HepG2 (cell line): ENCODE measurements at regions not wholly inside any gene's neighbourhood (a gene's known extent, or its start where the extent isn't known, plus 50 kb on each side); places are given as distances from the start of the nearest gene placed in this dataset.

Experiments
- ATAC-seq: fragments of 200-7000 bp; cut with Tn5 transposase; 3 replicates; pipeline ENCODE4 v1.9.1; 2020; ENCODE audit warnings: mild to moderate bottlenecking, moderate library complexity
- BruUV-seq: library from RNA; stranded (reverse); fragments of 400-500 nt; replicated peaks from 2 replicates; lab custom pipeline; 2021; lab: Mats Ljungman, UMichigan
- CTCF ChIA-PET: fragments of 300-600 bp; formaldehyde crosslinking; extraction: SDS; loops from one replicate; lab custom pipeline; 2021; ENCODE audit warnings: low total read pairs, inconsistent platforms, low intra/inter-chr PET ratio; lab: Yijun Ruan, JAX
- POLR2A ChIA-PET: fragments of 350-600 bp; sonication (Branson Sonifier 250); formaldehyde crosslinking; loops from one replicate; lab custom pipeline; 2020; ENCODE audit warnings: antibody characterized with exemption, inconsistent platforms; lab: Yijun Ruan, JAX
- DNase-seq: peaks from one replicate; pipeline ENCODE4 v3.0.0-alpha.2; 2015; ENCODE audit warnings: low spot score
- FAIRE-seq: peaks from 3 replicates; lab custom pipeline; 2011; peaks lifted over from hg19 to GRCh38; lab: Jason Lieb, UNC
- H2AFZ ChIP-seq: one replicate; pipeline ENCODE4 v1.6.1; 2011; ENCODE audit warnings: low read length, inconsistent platforms
- H3K27ac ChIP-seq: fragments of 300-600 bp; 3 replicates; pipeline ENCODE4 v1.8.0; 2011; ENCODE audit warnings: mixed run types, mild to moderate bottlenecking, mixed read lengths, low read length, inconsistent platforms; ENCODE audit not compliant: insufficient read depth; ENCODE audit errors: extremely low read length
- H3K27me3 ChIP-seq, 2 experiments: fragments of 200-600 bp in 1 of 2; 2 replicates in 1 of 2; 3 replicates in 1 of 2; pipeline versions ENCODE4 v1.6.0 to v1.8.0; 2011; ENCODE audit warnings: low read length in 2 of 2, mild to moderate bottlenecking in 2 of 2, moderate library complexity in 2 of 2, inconsistent platforms in 1 of 2; ENCODE audit not compliant: insufficient read depth in 2 of 2, control insufficient read depth in 1 of 2
- H3K36me3 ChIP-seq, 2 experiments: fragments of 200-600 bp in 1 of 2; replicated peaks in 1 of 2; 2 replicates in 1 of 2; 3 replicates in 1 of 2; pipeline versions ENCODE4 v1.5.1 to v1.8.0; 2011; ENCODE audit warnings: low read length in 2 of 2, inconsistent platforms in 1 of 2; ENCODE audit not compliant: insufficient read depth in 2 of 2, control insufficient read depth in 1 of 2
- H3K4me1 ChIP-seq: 2 replicates; pipeline ENCODE4 v1.5.1; 2012; ENCODE audit warnings: low read length, inconsistent platforms; ENCODE audit not compliant: insufficient read depth
- H3K4me2 ChIP-seq: 2 replicates; pipeline ENCODE4 v1.6.0; 2011; ENCODE audit warnings: low read depth, low read length, inconsistent platforms
- H3K4me3 ChIP-seq, 3 experiments: fragments of 200-600 bp in 1 of 3; sonication (generic), shearing (Covaris generic) in 1 of 3; replicated peaks in 1 of 3; 2 replicates each; pipeline ENCODE4 v1.5.1; 2011 to 2016; ENCODE audit warnings: low read length in 3 of 3, inconsistent platforms in 2 of 3, low read depth in 2 of 3, mild to moderate bottlenecking in 2 of 3, control low read depth in 1 of 3, mixed read lengths in 1 of 3; ENCODE audit not compliant: insufficient read depth in 1 of 3
- H3K79me2 ChIP-seq: one replicate; pipeline ENCODE4 v1.6.1; 2011; ENCODE audit warnings: low read length, inconsistent platforms; ENCODE audit not compliant: insufficient read depth
- H3K9ac ChIP-seq: 2 replicates; pipeline ENCODE4 v1.6.0; 2011; ENCODE audit warnings: mild to moderate bottlenecking, low read depth, low read length, inconsistent platforms; ENCODE audit not compliant: insufficient read depth
- H3K9me3 ChIP-seq: 2 replicates; pipeline ENCODE4 v1.5.1; 2012; ENCODE audit warnings: mild to moderate bottlenecking, low read length
- H4K20me1 ChIP-seq: 2 replicates; pipeline ENCODE4 v1.6.0; 2011; ENCODE audit warnings: inconsistent platforms, mild to moderate bottlenecking, low read length, moderate library complexity; ENCODE audit not compliant: insufficient read depth
- BATF2 ChIP-seq: sonication (generic); formaldehyde crosslinking; IDR thresholded peaks from 2 replicates; pipeline ENCODE4 v1.8.0; 2022; ENCODE audit warnings: mild to moderate bottlenecking, missing genetic modification reagents, moderate library complexity
- GABPB1 ChIP-seq: IDR thresholded peaks from 2 replicates; pipeline ENCODE4 v1.6.1; 2016; ENCODE audit warnings: mild to moderate bottlenecking, missing genetic modification reagents, moderate library complexity, missing compliant biosample characterization
- NR2F1 ChIP-seq, 2 experiments: fragments of 450-650 bp in 1 of 2; formaldehyde crosslinking in 1 of 2; IDR thresholded peaks; 2 replicates each; pipeline versions ENCODE4 v1.5.0 to v1.6.1; 2016 to 2020; ENCODE audit warnings: mild to moderate bottlenecking in 1 of 2, missing compliant biosample characterization in 1 of 2, missing genetic modification reagents in 1 of 2, moderate library complexity in 1 of 2
- POLR2A ChIP-seq, 2 experiments: IDR thresholded peaks; 2 replicates each; pipeline ENCODE4 v1.6.1; 2011; ENCODE audit warnings: low read depth in 2 of 2, low read length in 2 of 2, mild to moderate bottlenecking in 1 of 2, moderate library complexity in 1 of 2; ENCODE audit not compliant: insufficient read depth in 1 of 2
- PRMT3 ChIP-seq: sonication (generic); formaldehyde crosslinking; IDR thresholded peaks from 2 replicates; pipeline ENCODE4 v1.8.1; 2022; ENCODE audit warnings: low read depth, mild to moderate bottlenecking, moderate library complexity, missing genetic modification reagents, borderline replicate concordance
- RCOR2 ChIP-seq: IDR thresholded peaks from 2 replicates; pipeline ENCODE4 v1.6.1; 2016; ENCODE audit warnings: missing biosample characterization, missing genetic modification reagents
- SPEN ChIP-seq: sonication (generic); formaldehyde crosslinking; IDR thresholded peaks from 2 replicates; pipeline ENCODE4 v1.5.1; 2020; ENCODE audit warnings: low read depth, mild to moderate bottlenecking, missing genetic modification reagents
- STAG1 ChIP-seq: sonication (generic); formaldehyde crosslinking; IDR thresholded peaks from 2 replicates; pipeline ENCODE4 v1.4.0; 2020; ENCODE audit warnings: missing genetic modification reagents
- TEF ChIP-seq: sonication (generic); formaldehyde crosslinking; IDR thresholded peaks from 2 replicates; pipeline ENCODE4 v1.5.0; 2020; ENCODE audit warnings: missing genetic modification reagents
- ZSCAN21 ChIP-seq: sonication (generic); formaldehyde crosslinking; IDR thresholded peaks from 2 replicates; pipeline ENCODE4 v1.8.0; 2022; ENCODE audit warnings: mild to moderate bottlenecking, missing genetic modification reagents, moderate library complexity, borderline replicate concordance
- WGBS: methylation state at CpG from one replicate; pipeline ENCODE4 v1.1.6; 2017; ENCODE audit warnings: low lambda C conversion rate; 5-methylcytosine and 5-hydroxymethylcytosine counted together
- in situ Hi-C: cut with HindIII; loops from 2 replicates; pipeline ENCODE4 v1.10.0; 2017; ENCODE audit warnings: low pct_unique_long_range_greater_than_20kb; ENCODE audit not compliant: extremely low pct_ligation_motif_present
- intact Hi-C: fragments of 100-400 bp; cut with micrococcal nuclease; formaldehyde crosslinking; loops from one replicate; pipeline ENCODE4 v1.10.0; 2022; ENCODE audit not compliant: unreplicated experiment
- TF ChIP-seq, protein P1 (sequence below): sonication (generic); formaldehyde crosslinking; IDR thresholded peaks from 2 replicates; pipeline ENCODE4 v1.5.0; 2020; ENCODE audit warnings: mild to moderate bottlenecking, missing genetic modification reagents, borderline replicate concordance
- TF ChIP-seq, protein P2 (sequence below): sonication (generic); formaldehyde crosslinking; IDR thresholded peaks from 2 replicates; pipeline ENCODE4 v1.5.0; 2020; ENCODE audit warnings: mild to moderate bottlenecking, missing genetic modification reagents, moderate library complexity

GRCh38 chrX:16444353-16444752 lies 205.6 kb upstream of the S100G start (continued):
- TF ChIP-seq ZSCAN21 (CRISPR knock-in tag) (no peak), RCOR2 (no peak), POLR2A (IDR thresholded peaks at IDR 0.05; ENCODE audit: insufficient read depth in 1 of 2, low read depth in 2 of 2, low read length in 2 of 2) (no peak), BATF2 (CRISPR knock-in tag) (no peak)

- Histone ChIP-seq H4K20me1 (no peaks in the 10 kb centered on the region), H3K27me3 (no peaks in the 10 kb centered on the region), H3K27ac (no peak overlapping the region), H2AFZ (no peak overlapping the region), H3K4me3 (no peak overlapping the region), H3K4me1 (no peaks in the 10 kb centered on the region), H3K9me3 (no peaks in the 10 kb centered on the region), H3K4me2 (no peak overlapping the region), H3K36me3 (no peaks in the 10 kb centered on the region), H3K9ac (no peak overlapping the region), H3K79me2 (no peaks in the 10 kb centered on the region)
- whole genome bisulfite sequencing, result 26% methylated on average over 3 of the region's 6 CpGs
- intact Hi-C loops (no loop called here), in situ Hi-C loops (no loop called here)
- ATAC-seq (peak; percentile 77), FAIRE-seq (peak; percentile 4), DNase-seq (peak; percentile 1)
- BruUV-seq, result no TSS peak
- ChIA-PET CTCF (no interaction called here), POLR2A (no interaction called here)
- TF ChIP-seq PRMT3 (CRISPR knock-in tag) (no peak), TEF (CRISPR knock-in tag) (no peak), SPEN (CRISPR knock-in tag) (no peak), NR2F1 (CRISPR knock-in tag; IDR thresholded peaks at IDR 0.05) (no peak), STAG1 (CRISPR knock-in tag) (peak; percentile 39), GABPB1 (CRISPR knock-in tag) (no peak)
- TF ChIP-seq, protein P1, sequence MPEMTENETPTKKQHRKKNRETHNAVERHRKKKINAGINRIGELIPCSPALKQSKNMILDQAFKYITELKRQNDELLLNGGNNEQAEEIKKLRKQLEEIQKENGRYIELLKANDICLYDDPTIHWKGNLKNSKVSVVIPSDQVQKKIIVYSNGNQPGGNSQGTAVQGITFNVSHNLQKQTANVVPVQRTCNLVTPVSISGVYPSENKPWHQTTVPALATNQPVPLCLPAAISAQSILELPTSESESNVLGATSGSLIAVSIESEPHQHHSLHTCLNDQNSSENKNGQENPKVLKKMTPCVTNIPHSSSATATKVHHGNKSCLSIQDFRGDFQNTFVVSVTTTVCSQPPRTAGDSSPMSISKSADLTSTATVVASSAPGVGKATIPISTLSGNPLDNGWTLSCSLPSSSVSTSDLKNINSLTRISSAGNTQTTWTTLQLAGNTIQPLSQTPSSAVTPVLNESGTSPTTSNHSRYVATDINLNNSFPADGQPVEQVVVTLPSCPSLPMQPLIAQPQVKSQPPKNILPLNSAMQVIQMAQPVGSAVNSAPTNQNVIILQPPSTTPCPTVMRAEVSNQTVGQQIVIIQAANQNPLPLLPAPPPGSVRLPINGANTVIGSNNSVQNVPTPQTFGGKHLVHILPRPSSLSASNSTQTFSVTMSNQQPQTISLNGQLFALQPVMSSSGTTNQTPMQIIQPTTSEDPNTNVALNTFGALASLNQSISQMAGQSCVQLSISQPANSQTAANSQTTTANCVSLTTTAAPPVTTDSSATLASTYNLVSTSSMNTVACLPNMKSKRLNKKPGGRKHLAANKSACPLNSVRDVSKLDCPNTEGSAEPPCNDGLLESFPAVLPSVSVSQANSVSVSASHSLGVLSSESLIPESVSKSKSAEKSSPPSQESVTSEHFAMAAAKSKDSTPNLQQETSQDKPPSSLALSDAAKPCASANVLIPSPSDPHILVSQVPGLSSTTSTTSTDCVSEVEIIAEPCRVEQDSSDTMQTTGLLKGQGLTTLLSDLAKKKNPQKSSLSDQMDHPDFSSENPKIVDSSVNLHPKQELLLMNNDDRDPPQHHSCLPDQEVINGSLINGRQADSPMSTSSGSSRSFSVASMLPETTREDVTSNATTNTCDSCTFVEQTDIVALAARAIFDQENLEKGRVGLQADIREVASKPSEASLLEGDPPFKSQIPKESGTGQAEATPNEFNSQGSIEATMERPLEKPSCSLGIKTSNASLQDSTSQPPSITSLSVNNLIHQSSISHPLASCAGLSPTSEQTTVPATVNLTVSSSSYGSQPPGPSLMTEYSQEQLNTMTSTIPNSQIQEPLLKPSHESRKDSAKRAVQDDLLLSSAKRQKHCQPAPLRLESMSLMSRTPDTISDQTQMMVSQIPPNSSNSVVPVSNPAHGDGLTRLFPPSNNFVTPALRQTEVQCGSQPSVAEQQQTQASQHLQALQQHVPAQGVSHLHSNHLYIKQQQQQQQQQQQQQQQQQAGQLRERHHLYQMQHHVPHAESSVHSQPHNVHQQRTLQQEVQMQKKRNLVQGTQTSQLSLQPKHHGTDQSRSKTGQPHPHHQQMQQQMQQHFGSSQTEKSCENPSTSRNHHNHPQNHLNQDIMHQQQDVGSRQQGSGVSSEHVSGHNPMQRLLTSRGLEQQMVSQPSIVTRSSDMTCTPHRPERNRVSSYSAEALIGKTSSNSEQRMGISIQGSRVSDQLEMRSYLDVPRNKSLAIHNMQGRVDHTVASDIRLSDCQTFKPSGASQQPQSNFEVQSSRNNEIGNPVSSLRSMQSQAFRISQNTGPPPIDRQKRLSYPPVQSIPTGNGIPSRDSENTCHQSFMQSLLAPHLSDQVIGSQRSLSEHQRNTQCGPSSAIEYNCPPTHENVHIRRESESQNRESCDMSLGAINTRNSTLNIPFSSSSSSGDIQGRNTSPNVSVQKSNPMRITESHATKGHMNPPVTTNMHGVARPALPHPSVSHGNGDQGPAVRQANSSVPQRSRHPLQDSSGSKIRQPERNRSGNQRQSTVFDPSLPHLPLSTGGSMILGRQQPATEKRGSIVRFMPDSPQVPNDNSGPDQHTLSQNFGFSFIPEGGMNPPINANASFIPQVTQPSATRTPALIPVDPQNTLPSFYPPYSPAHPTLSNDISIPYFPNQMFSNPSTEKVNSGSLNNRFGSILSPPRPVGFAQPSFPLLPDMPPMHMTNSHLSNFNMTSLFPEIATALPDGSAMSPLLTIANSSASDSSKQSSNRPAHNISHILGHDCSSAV (CRISPR knock-in tag), result no peak
- TF ChIP-seq, protein P2, sequence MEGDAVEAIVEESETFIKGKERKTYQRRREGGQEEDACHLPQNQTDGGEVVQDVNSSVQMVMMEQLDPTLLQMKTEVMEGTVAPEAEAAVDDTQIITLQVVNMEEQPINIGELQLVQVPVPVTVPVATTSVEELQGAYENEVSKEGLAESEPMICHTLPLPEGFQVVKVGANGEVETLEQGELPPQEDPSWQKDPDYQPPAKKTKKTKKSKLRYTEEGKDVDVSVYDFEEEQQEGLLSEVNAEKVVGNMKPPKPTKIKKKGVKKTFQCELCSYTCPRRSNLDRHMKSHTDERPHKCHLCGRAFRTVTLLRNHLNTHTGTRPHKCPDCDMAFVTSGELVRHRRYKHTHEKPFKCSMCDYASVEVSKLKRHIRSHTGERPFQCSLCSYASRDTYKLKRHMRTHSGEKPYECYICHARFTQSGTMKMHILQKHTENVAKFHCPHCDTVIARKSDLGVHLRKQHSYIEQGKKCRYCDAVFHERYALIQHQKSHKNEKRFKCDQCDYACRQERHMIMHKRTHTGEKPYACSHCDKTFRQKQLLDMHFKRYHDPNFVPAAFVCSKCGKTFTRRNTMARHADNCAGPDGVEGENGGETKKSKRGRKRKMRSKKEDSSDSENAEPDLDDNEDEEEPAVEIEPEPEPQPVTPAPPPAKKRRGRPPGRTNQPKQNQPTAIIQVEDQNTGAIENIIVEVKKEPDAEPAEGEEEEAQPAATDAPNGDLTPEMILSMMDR, result peak; percentile 59
Measured at GRCh38 chrX:16445166-16445752, 204.7 kb upstream of the S100G start.
